Endothelial cell of umbilical vein (primary cell): ENCODE measurements at regions not wholly inside any gene's neighbourhood (a gene's known extent, or its start where the extent isn't known, plus 50 kb on each side); places are given as distances from the start of the nearest gene placed in this dataset.

ENCODE experiments used
- BruUV-seq: library from RNA; stranded (reverse); fragments of 400-500 nt; replicated peaks from 2 replicates; lab custom pipeline; 2021; lab: Mats Ljungman, UMichigan
- CTCF ChIA-PET: fragments of 300-600, 350-600 bp; sonication (Branson Sonifier 250); formaldehyde crosslinking; loops from one replicate; lab custom pipeline; 2021; ENCODE audit warnings: antibody characterized with exemption, inconsistent platforms; lab: Charles Lee
- POLR2A ChIA-PET: fragments of 300-600, 350-600 bp; sonication (Branson Sonifier 250); formaldehyde crosslinking; loops from one replicate; lab custom pipeline; 2021; ENCODE audit warnings: antibody characterized with exemption, inconsistent platforms; lab: Charles Lee
- DNase-seq: peaks from one replicate; pipeline ENCODE4 v3.0.0-alpha.2; 2011; ENCODE audit warnings: low read depth, low spot score
- FAIRE-seq: peaks from 2 replicates; lab custom pipeline; 2011; peaks lifted over from hg19 to GRCh38; lab: Jason Lieb, UNC
- H2AFZ ChIP-seq: 2 replicates; pipeline ENCODE4 v1.6.0; 2012; ENCODE audit warnings: low read depth, low read length, control low read depth, inconsistent platforms
- H3K27ac ChIP-seq: 2 replicates; pipeline ENCODE4 v1.5.1; 2011; ENCODE audit warnings: low read depth, mild to moderate bottlenecking, control low read depth, low read length, moderate library complexity; ENCODE audit not compliant: insufficient read depth
- H3K27me3 ChIP-seq, 2 experiments: 2 replicates each; pipeline versions ENCODE4 v1.6.0 to v1.6.1; 2011; ENCODE audit warnings: low read length in 2 of 2, mixed read lengths in 1 of 2; ENCODE audit not compliant: control insufficient read depth in 2 of 2, insufficient read depth in 2 of 2
- H3K36me3 ChIP-seq, 2 experiments: 2 replicates in 1 of 2; 3 replicates in 1 of 2; pipeline ENCODE4 v1.5.1; 2011; ENCODE audit warnings: low read length in 2 of 2, mild to moderate bottlenecking in 1 of 2, moderate library complexity in 1 of 2; ENCODE audit not compliant: control insufficient read depth in 2 of 2, insufficient read depth in 2 of 2; ENCODE audit errors: extremely low read depth in 1 of 2
- H3K4me1 ChIP-seq: 3 replicates; pipeline ENCODE4 v1.5.1; 2011; ENCODE audit warnings: mild to moderate bottlenecking, low read length; ENCODE audit not compliant: control insufficient read depth, insufficient read depth; ENCODE audit errors: extremely low read depth
- H3K4me2 ChIP-seq: 2 replicates; pipeline ENCODE4 v1.6.1; 2011; ENCODE audit warnings: low read length, control low read depth, mixed read lengths; ENCODE audit not compliant: insufficient read depth
- H3K4me3 ChIP-seq, 3 experiments: fragments of 200-600 bp in 1 of 3; sonication (generic), shearing (Covaris generic) in 1 of 3; replicated peaks in 1 of 3; 2 replicates each; pipeline ENCODE4 v1.5.1; 2011 to 2016; ENCODE audit warnings: control low read depth in 3 of 3, low read length in 3 of 3, mild to moderate bottlenecking in 2 of 3, inconsistent platforms in 1 of 3, low read depth in 1 of 3, moderate library complexity in 1 of 3; ENCODE audit not compliant: insufficient read depth in 1 of 3
- H3K79me2 ChIP-seq: 2 replicates; pipeline ENCODE4 v1.6.0; 2012; ENCODE audit warnings: low read length, inconsistent platforms; ENCODE audit not compliant: control insufficient read depth, insufficient read depth
- H3K9ac ChIP-seq: replicated peaks from 2 replicates; pipeline ENCODE3; 2011; ENCODE audit warnings: low read length, control low read depth; ENCODE audit not compliant: insufficient read depth; ENCODE audit errors: extremely low read depth
- H3K9me1 ChIP-seq: replicated peaks from 3 replicates; pipeline ENCODE4 v1.6.0; 2011; ENCODE audit warnings: mild to moderate bottlenecking, low read length; ENCODE audit not compliant: control insufficient read depth, insufficient read depth; ENCODE audit errors: extremely low read depth
- H3K9me3 ChIP-seq: replicated peaks from 2 replicates; pipeline ENCODE4 v1.5.1; 2012; ENCODE audit warnings: low read length, inconsistent platforms; ENCODE audit not compliant: control insufficient read depth, insufficient read depth
- H4K20me1 ChIP-seq: replicated peaks from 2 replicates; pipeline ENCODE3; 2011; ENCODE audit warnings: mild to moderate bottlenecking, low read length; ENCODE audit not compliant: control insufficient read depth, insufficient read depth; ENCODE audit errors: extremely low read depth
- EZH2 ChIP-seq: IDR thresholded peaks from 2 replicates; pipeline ENCODE4 v1.6.1; 2012; ENCODE audit warnings: borderline replicate concordance, low read depth, mild to moderate bottlenecking, moderate library complexity, low read length, inconsistent platforms; ENCODE audit not compliant: severe bottlenecking
- FOS ChIP-seq: IDR thresholded peaks from 2 replicates; pipeline ENCODE4 v1.6.1; 2011; ENCODE audit warnings: mild to moderate bottlenecking, low read length, moderate library complexity, borderline replicate concordance; ENCODE audit not compliant: insufficient read depth
- GATA2 ChIP-seq: IDR thresholded peaks from 2 replicates; pipeline ENCODE4 v1.7.0; 2011; ENCODE audit warnings: low read depth, mild to moderate bottlenecking, moderate library complexity, mixed read lengths, low read length; ENCODE audit not compliant: insufficient read length, insufficient read depth
- JUN ChIP-seq: IDR thresholded peaks from 2 replicates; pipeline ENCODE4 v1.6.1; 2011; ENCODE audit warnings: borderline replicate concordance, low read depth; ENCODE audit not compliant: insufficient read length, insufficient read depth
- MYC ChIP-seq: IDR thresholded peaks from one replicate; pipeline ENCODE4 v1.6.1; 2011; ENCODE audit warnings: mild to moderate bottlenecking, low read depth, low read length
- POLR2A ChIP-seq: IDR thresholded peaks from 2 replicates; pipeline ENCODE4 v1.6.1; 2012; ENCODE audit warnings: low read depth, mild to moderate bottlenecking, control low read depth, low read length
- POLR2AphosphoS5 ChIP-seq: IDR thresholded peaks from 2 replicates; pipeline ENCODE4 v1.6.1; 2012; ENCODE audit warnings: low read depth, mild to moderate bottlenecking, control low read depth, low read length, moderate library complexity; ENCODE audit not compliant: insufficient read depth
- dilution Hi-C: fragments of 300-500 bp; cut with MboI; formaldehyde crosslinking; loops from one replicate; pipeline ENCODE4 v1.15.0; 2019; ENCODE audit warnings: low sequenced_read_pairs; ENCODE audit not compliant: extremely low pct_ligation_motif_present
- intact Hi-C: fragments of 100-400 bp; cut with micrococcal nuclease; formaldehyde crosslinking; loops from one replicate; pipeline ENCODE4 v1.10.0; 2022
- TF ChIP-seq, protein P1 (sequence below), 2 donors: IDR thresholded peaks; 1 replicate in 1 of 2; 2 replicates in 1 of 2; pipeline ENCODE4 v1.5.1; 2011; ENCODE audit warnings: low read length in 2 of 2, mild to moderate bottlenecking in 2 of 2, moderate library complexity in 2 of 2, control low read depth in 1 of 2, inconsistent platforms in 1 of 2, low read depth in 1 of 2; ENCODE audit not compliant: insufficient read depth in 1 of 2; ENCODE audit errors: extremely low read depth in 1 of 2
- TF ChIP-seq, protein P2 (sequence below): IDR thresholded peaks from 2 replicates; pipeline ENCODE4 v1.6.1; 2011; ENCODE audit not compliant: insufficient read depth, insufficient read length

DNA sequence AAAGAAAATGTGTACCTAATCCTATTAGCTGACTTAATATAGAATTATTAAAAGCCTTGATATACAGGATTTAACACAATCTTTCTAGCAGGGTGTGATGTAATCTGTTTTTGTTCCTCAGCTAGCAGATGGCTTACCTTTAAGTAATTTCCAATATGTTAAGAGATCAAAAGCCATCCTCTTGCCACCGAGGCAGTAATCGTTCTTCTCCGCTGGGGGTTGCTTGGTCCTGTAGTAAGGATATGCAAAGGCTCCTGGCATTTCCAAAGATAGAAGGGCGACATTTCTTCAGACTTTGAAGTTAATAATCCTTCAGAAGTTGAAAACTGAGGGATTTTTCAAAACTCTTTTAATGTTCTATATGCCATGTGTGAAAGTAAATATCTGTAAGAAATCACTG lies 156.4 kb downstream of the FZD1 start:
- no peak overlapping the region for H3K9ac ChIP-seq
- no TSS peak for BruUV-seq
- H3K79me2 ChIP-seq = no peaks in the 10 kb centered on the region
- H4K20me1 ChIP-seq = no peaks in the 10 kb centered on the region
- H3K9me1 ChIP-seq = no peaks in the 10 kb centered on the region
- intact Hi-C loops = loop anchor here (10.0 kb wide), 1 partner anchor 336 kb away; no protein-coding TSS in a partner anchor
- H3K4me3 ChIP-seq = no peak overlapping the region
- H3K4me1 ChIP-seq = no peaks in the 10 kb centered on the region
- POLR2A ChIA-PET = no interaction called here
- no peak for TF ChIP-seq POLR2A
- no peak for TF ChIP-seq JUN
- TF ChIP-seq, protein P1, sequence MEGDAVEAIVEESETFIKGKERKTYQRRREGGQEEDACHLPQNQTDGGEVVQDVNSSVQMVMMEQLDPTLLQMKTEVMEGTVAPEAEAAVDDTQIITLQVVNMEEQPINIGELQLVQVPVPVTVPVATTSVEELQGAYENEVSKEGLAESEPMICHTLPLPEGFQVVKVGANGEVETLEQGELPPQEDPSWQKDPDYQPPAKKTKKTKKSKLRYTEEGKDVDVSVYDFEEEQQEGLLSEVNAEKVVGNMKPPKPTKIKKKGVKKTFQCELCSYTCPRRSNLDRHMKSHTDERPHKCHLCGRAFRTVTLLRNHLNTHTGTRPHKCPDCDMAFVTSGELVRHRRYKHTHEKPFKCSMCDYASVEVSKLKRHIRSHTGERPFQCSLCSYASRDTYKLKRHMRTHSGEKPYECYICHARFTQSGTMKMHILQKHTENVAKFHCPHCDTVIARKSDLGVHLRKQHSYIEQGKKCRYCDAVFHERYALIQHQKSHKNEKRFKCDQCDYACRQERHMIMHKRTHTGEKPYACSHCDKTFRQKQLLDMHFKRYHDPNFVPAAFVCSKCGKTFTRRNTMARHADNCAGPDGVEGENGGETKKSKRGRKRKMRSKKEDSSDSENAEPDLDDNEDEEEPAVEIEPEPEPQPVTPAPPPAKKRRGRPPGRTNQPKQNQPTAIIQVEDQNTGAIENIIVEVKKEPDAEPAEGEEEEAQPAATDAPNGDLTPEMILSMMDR (IDR thresholded peaks at IDR 0.05; ENCODE audit: extremely low read depth in 1 of 2, insufficient read depth in 1 of 2, low read depth in 1 of 2, low read length in 2 of 2) = no peak
- no peak for TF ChIP-seq GATA2
- TF ChIP-seq POLR2AphosphoS5 = no peak
- TF ChIP-seq FOS = no peak
- no peak for TF ChIP-seq MYC
- TF ChIP-seq EZH2 = no peak
- TF ChIP-seq, protein P2, sequence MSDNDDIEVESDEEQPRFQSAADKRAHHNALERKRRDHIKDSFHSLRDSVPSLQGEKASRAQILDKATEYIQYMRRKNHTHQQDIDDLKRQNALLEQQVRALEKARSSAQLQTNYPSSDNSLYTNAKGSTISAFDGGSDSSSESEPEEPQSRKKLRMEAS = no peak
- DNase-seq = no peak
- no peak overlapping the region for H2AFZ ChIP-seq
- H3K27ac ChIP-seq = no peak overlapping the region
- H3K9me3 ChIP-seq = no peaks in the 10 kb centered on the region
- dilution Hi-C loops = no loop called here
- no peaks in the 10 kb centered on the region for H3K36me3 ChIP-seq
- peaks cover 3 to 5% of the 10 kb centered on the region in 2 experiments for H3K27me3 ChIP-seq
- CTCF ChIA-PET = no interaction called here
- H3K4me2 ChIP-seq = no peak overlapping the region
- FAIRE-seq = no peak
